ENCODE measurements at regions not wholly inside any gene's neighbourhood (a gene's known extent, or its start where the extent isn't known, plus 50 kb on each side); places are given as distances from the start of the nearest gene placed in this dataset.

DNA sequence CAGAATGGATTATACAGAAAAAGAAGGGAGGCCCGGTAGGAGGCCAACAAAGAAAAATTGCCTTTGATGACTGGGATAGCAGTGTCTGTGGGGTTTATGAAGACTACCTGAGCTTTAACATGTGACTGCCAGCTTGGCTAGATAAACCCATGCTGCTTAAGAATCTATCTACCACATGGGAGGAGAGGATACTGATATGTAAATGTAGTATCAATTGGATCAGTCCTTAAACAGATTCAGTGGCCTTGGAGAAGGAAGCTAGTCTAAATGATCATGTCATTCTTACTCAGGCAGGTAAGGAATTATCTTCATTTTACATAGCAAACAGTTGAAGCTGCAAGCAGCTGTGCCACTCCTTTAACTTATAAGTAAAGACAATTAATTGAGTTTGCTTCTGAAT lies 50.0 kb upstream of the SYNPR start:
- no peak for DNase-seq (ENCODE audit: low spot score)

All from COLO829 (cell line).